HCT116 (cell line): ENCODE measurements at regions not wholly inside any gene's neighbourhood (a gene's known extent, or its start where the extent isn't known, plus 50 kb on each side); places are given as distances from the start of the nearest gene placed in this dataset.

Experiments used
- ATAC-seq: fragments of 200-7000 bp; cut with Tn5 transposase; 2 replicates; pipeline ENCODE4 v1.9.1; 2020; ENCODE audit warnings: mild to moderate bottlenecking, moderate library complexity
- BruUV-seq: library from RNA; stranded (reverse); fragments of 400-500 nt; replicated peaks from 2 replicates; lab custom pipeline; 2021; lab: Mats Ljungman, UMichigan
- CTCF ChIA-PET: fragments of 300-600 bp; sonication (Branson Sonifier 250); formaldehyde crosslinking; loops from one replicate; lab custom pipeline; 2021; ENCODE audit warnings: antibody characterized with exemption; lab: Charles Lee
- POLR2A ChIA-PET: fragments of 300-600, 350-600 bp; sonication (Branson Sonifier 250); formaldehyde crosslinking; loops from one replicate; lab custom pipeline; 2021; ENCODE audit warnings: antibody characterized with exemption; lab: Charles Lee
- RAD21 ChIA-PET, 2 experiments: fragments of 300-600 bp; sonication (Branson Sonifier 250); formaldehyde crosslinking; loops; one replicate each; lab custom pipeline; 2023; ENCODE audit warnings: low total read pairs in 2 of 2; ENCODE audit not compliant: uncharacterized antibody in 2 of 2, unreplicated experiment in 2 of 2, low non-redundant PET in 1 of 2; lab: Charles Lee
- DNase-seq: peaks from one replicate; pipeline ENCODE4 v3.0.0-alpha.2; 2010; ENCODE audit warnings: low read depth, low spot score
- H2AFZ ChIP-seq: fragments of 200-600 bp; shearing (Covaris generic), sonication (generic); 2 replicates; pipeline ENCODE4 v1.6.1; 2017; ENCODE audit warnings: low read depth, mixed run types, mixed read lengths, antibody characterized with exemption, low read length; ENCODE audit not compliant: poor library complexity, severe bottlenecking
- H3K27ac ChIP-seq: 2 replicates; pipeline ENCODE4 v1.5.1; 2012; ENCODE audit warnings: low read depth, low read length
- H3K27me3 ChIP-seq: fragments of 200-600 bp; sonication (generic); 2 replicates; pipeline ENCODE4 v1.6.1; 2016; ENCODE audit warnings: mixed run types, low read length, mixed read lengths; ENCODE audit not compliant: insufficient read depth
- H3K36me3 ChIP-seq, 2 experiments: fragments of 200-500 bp in 1 of 2; fragments of 200-600 bp in 1 of 2; sonication (Bioruptor generic) in 1 of 2; sonication (generic) in 1 of 2; 2 replicates each; pipeline versions ENCODE4 v1.5.1 to v1.6.1; 2014 to 2016; ENCODE audit warnings: low read length in 2 of 2, inconsistent platforms in 1 of 2, mixed read lengths in 1 of 2, mixed run types in 1 of 2; ENCODE audit not compliant: insufficient read depth in 2 of 2, control insufficient read depth in 1 of 2
- H3K4me1 ChIP-seq, 2 experiments: fragments of 200-600 bp in 1 of 2; sonication (generic) in 1 of 2; 2 replicates each; pipeline versions ENCODE4 v1.5.1 to v1.6.1; 2012 to 2017; ENCODE audit warnings: low read length in 2 of 2, inconsistent platforms in 1 of 2, mild to moderate bottlenecking in 1 of 2, mixed read lengths in 1 of 2, mixed run types in 1 of 2, moderate library complexity in 1 of 2; ENCODE audit not compliant: insufficient read depth in 2 of 2, control insufficient read depth in 1 of 2
- H3K4me2 ChIP-seq: fragments of 200-600 bp; sonication (generic); 2 replicates; pipeline ENCODE4 v1.6.1; 2017; ENCODE audit warnings: mixed run types, low read length, mixed read lengths
- H3K4me3 ChIP-seq, 2 experiments: fragments of 200-600 bp in 1 of 2; sonication (generic) in 1 of 2; replicated peaks in 1 of 2; 2 replicates each; pipeline ENCODE4 v1.5.1; 2011 to 2016; ENCODE audit warnings: low read length in 2 of 2, control low read depth in 1 of 2, low read depth in 1 of 2, mild to moderate bottlenecking in 1 of 2, mixed read lengths in 1 of 2, mixed run types in 1 of 2
- H3K79me2 ChIP-seq: fragments of 200-600 bp; sonication (generic); 2 replicates; pipeline ENCODE4 v1.6.1; 2017; ENCODE audit warnings: mild to moderate bottlenecking, mixed run types, low read length, moderate library complexity, mixed read lengths; ENCODE audit not compliant: insufficient read depth
- H3K9ac ChIP-seq: fragments of 200-600 bp; sonication (generic); 2 replicates; pipeline ENCODE4 v1.6.1; 2016; ENCODE audit warnings: low read length, mixed read lengths
- H3K9me2 ChIP-seq: fragments of 200-600 bp; sonication (generic), shearing (Covaris generic); 2 replicates; pipeline ENCODE4 v1.6.1; 2017; ENCODE audit warnings: mixed run types, mild to moderate bottlenecking, moderate library complexity; ENCODE audit not compliant: insufficient read depth
- H3K9me3 ChIP-seq, 2 experiments: fragments of 200-500 bp in 1 of 2; fragments of 200-600 bp in 1 of 2; sonication (Bioruptor generic) in 1 of 2; sonication (generic) in 1 of 2; 2 replicates each; pipeline ENCODE4 v1.6.1; 2014 to 2017; ENCODE audit warnings: low read length in 2 of 2, mixed read lengths in 2 of 2, inconsistent platforms in 1 of 2, low read depth in 1 of 2, mild to moderate bottlenecking in 1 of 2, mixed run types in 1 of 2, moderate library complexity in 1 of 2; ENCODE audit not compliant: control insufficient read depth in 1 of 2, insufficient read depth in 1 of 2
- H4K20me1 ChIP-seq: fragments of 200-600 bp; sonication (generic), shearing (Covaris generic); 2 replicates; pipeline ENCODE4 v1.6.1; 2017; ENCODE audit warnings: mixed run types, mild to moderate bottlenecking, moderate library complexity; ENCODE audit not compliant: insufficient read depth
- CEBPB ChIP-seq: IDR thresholded peaks from 2 replicates; pipeline ENCODE4 v1.6.1; 2012; ENCODE audit warnings: low read depth
- EGR1 ChIP-seq: IDR thresholded peaks from 2 replicates; pipeline ENCODE4 v1.6.1; 2012; ENCODE audit warnings: low read depth
- EZH2 ChIP-seq: fragments of 200-600 bp; sonication (generic); IDR thresholded peaks from 2 replicates; pipeline ENCODE4 v1.6.1; 2017; ENCODE audit warnings: antibody characterized with exemption, mixed run types
- JUND ChIP-seq: IDR thresholded peaks from 2 replicates; pipeline ENCODE4 v1.6.1; 2012
- POLR2A ChIP-seq: IDR thresholded peaks from 2 replicates; pipeline ENCODE4 v1.7.0; 2011; ENCODE audit warnings: borderline replicate concordance; ENCODE audit not compliant: insufficient read depth, insufficient read length; ENCODE audit errors: extremely low read depth
- POLR2AphosphoS5 ChIP-seq: IDR thresholded peaks from 2 replicates; pipeline ENCODE4 v1.6.1; 2011; ENCODE audit warnings: mild to moderate bottlenecking, low read depth, low read length, moderate library complexity
- RAD21 ChIP-seq: IDR thresholded peaks from 2 replicates; pipeline ENCODE4 v1.6.1; 2012; ENCODE audit warnings: low read depth, mild to moderate bottlenecking
- SIN3A ChIP-seq: IDR thresholded peaks from 2 replicates; pipeline ENCODE4 v1.6.1; 2012; ENCODE audit warnings: low read depth
- SRF ChIP-seq: IDR thresholded peaks from 2 replicates; pipeline ENCODE4 v1.6.1; 2012; ENCODE audit warnings: low read depth
- YY1 ChIP-seq: IDR thresholded peaks from 2 replicates; pipeline ENCODE4 v1.6.1; 2011; ENCODE audit warnings: low read length, low read depth, moderate library complexity, mild to moderate bottlenecking; ENCODE audit not compliant: insufficient replicate concordance; ENCODE audit errors: extremely low read depth
- ZFX ChIP-seq: fragments of 450-650 bp; IDR thresholded peaks from 2 replicates; pipeline ENCODE4 v1.6.1; 2017
- ZNF274 ChIP-seq: fragments of 200-500 bp; sonication (Bioruptor generic); IDR thresholded peaks from 2 replicates; pipeline ENCODE4 v1.6.1; 2014; ENCODE audit warnings: mild to moderate bottlenecking, low read depth, low read length, inconsistent platforms
- intact Hi-C: fragments of 100-400 bp; cut with micrococcal nuclease; formaldehyde crosslinking; loops from 2 replicates; pipeline ENCODE4 v1.10.0; 2022
- TF ChIP-seq, protein P1 (sequence below): IDR thresholded peaks from 2 replicates; pipeline ENCODE4 v1.6.1; 2011; ENCODE audit warnings: mild to moderate bottlenecking, low read length, moderate library complexity; ENCODE audit not compliant: insufficient replicate concordance; ENCODE audit errors: extremely low read depth
- TF ChIP-seq, protein P2 (sequence below): IDR thresholded peaks from 2 replicates; pipeline ENCODE4 v1.6.1; 2012; ENCODE audit warnings: low read depth
- TF ChIP-seq, protein P3 (sequence below): IDR thresholded peaks from 2 replicates; pipeline ENCODE4 v1.6.1; 2012

DNA sequence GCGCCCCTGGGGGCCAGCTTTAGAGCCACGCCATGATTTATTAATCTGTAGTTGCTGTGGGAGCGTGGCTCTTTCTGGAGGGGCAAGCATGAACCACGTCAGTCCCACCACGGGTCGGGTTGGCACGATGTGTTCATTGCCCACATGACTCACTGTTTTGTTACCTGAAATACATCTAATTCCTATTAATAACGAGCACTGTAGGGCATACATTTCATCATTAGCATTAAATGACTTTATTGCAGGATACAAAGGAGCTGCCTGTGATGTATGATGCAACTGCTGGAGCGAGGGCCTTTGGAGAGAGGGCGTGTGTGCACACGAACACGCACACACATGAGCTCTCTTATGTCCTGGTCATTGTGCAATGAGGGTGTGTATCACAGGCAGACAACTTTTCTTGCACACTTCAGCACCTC is 127.0 kb downstream of the INHBB start:
- intact Hi-C loops, result no loop called here
- DNase-seq, result no peak
- H3K27me3 ChIP-seq, result no peaks in the 10 kb centered on the region

More for the DNA sequence above, 127.0 kb downstream of the INHBB start:
- ChIA-PET POLR2A (no interaction called here), CTCF (no interaction called here), RAD21 (no interaction called here)
- no peaks in the 10 kb centered on the region for H4K20me1 ChIP-seq
- H3K36me3 ChIP-seq, result no peaks in the 10 kb centered on the region
- H3K4me2 ChIP-seq, result no peak overlapping the region
- no peak overlapping the region for H2AFZ ChIP-seq
- no peak overlapping the region for H3K27ac ChIP-seq
- H3K9ac ChIP-seq, result no peak overlapping the region
- peaks cover 0 to 6% of the 10 kb centered on the region in 2 experiments; a peak in 1 of 4 replicates for H3K4me1 ChIP-seq
- no TSS peak for BruUV-seq
- no peaks in the 10 kb centered on the region for H3K79me2 ChIP-seq
- no peak overlapping the region for H3K4me3 ChIP-seq
- ATAC-seq, result no peak
- H3K9me2 ChIP-seq, result no peaks in the 10 kb centered on the region
- no peaks in the 10 kb centered on the region for H3K9me3 ChIP-seq
- TF ChIP-seq RAD21 (no peak), YY1 (no peak), CEBPB (no peak), POLR2AphosphoS5 (no peak), ZFX (no peak), JUND (no peak), SIN3A (no peak), EZH2 (no peak), EGR1 (no peak), ZNF274 (no peak), SRF (no peak), POLR2A (no peak)
- TF ChIP-seq, protein P1, sequence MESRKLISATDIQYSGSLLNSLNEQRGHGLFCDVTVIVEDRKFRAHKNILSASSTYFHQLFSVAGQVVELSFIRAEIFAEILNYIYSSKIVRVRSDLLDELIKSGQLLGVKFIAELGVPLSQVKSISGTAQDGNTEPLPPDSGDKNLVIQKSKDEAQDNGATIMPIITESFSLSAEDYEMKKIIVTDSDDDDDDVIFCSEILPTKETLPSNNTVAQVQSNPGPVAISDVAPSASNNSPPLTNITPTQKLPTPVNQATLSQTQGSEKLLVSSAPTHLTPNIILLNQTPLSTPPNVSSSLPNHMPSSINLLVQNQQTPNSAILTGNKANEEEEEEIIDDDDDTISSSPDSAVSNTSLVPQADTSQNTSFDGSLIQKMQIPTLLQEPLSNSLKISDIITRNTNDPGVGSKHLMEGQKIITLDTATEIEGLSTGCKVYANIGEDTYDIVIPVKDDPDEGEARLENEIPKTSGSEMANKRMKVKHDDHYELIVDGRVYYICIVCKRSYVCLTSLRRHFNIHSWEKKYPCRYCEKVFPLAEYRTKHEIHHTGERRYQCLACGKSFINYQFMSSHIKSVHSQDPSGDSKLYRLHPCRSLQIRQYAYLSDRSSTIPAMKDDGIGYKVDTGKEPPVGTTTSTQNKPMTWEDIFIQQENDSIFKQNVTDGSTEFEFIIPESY, result no peak
- TF ChIP-seq, protein P2, sequence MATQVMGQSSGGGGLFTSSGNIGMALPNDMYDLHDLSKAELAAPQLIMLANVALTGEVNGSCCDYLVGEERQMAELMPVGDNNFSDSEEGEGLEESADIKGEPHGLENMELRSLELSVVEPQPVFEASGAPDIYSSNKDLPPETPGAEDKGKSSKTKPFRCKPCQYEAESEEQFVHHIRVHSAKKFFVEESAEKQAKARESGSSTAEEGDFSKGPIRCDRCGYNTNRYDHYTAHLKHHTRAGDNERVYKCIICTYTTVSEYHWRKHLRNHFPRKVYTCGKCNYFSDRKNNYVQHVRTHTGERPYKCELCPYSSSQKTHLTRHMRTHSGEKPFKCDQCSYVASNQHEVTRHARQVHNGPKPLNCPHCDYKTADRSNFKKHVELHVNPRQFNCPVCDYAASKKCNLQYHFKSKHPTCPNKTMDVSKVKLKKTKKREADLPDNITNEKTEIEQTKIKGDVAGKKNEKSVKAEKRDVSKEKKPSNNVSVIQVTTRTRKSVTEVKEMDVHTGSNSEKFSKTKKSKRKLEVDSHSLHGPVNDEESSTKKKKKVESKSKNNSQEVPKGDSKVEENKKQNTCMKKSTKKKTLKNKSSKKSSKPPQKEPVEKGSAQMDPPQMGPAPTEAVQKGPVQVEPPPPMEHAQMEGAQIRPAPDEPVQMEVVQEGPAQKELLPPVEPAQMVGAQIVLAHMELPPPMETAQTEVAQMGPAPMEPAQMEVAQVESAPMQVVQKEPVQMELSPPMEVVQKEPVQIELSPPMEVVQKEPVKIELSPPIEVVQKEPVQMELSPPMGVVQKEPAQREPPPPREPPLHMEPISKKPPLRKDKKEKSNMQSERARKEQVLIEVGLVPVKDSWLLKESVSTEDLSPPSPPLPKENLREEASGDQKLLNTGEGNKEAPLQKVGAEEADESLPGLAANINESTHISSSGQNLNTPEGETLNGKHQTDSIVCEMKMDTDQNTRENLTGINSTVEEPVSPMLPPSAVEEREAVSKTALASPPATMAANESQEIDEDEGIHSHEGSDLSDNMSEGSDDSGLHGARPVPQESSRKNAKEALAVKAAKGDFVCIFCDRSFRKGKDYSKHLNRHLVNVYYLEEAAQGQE, result no peak
- TF ChIP-seq, protein P3, sequence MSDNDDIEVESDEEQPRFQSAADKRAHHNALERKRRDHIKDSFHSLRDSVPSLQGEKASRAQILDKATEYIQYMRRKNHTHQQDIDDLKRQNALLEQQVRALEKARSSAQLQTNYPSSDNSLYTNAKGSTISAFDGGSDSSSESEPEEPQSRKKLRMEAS, result no peak
